ENCODE measurements at regions not wholly inside any gene's neighbourhood (a gene's known extent, or its start where the extent isn't known, plus 50 kb on each side); places are given as distances from the start of the nearest gene placed in this dataset.

DNA sequence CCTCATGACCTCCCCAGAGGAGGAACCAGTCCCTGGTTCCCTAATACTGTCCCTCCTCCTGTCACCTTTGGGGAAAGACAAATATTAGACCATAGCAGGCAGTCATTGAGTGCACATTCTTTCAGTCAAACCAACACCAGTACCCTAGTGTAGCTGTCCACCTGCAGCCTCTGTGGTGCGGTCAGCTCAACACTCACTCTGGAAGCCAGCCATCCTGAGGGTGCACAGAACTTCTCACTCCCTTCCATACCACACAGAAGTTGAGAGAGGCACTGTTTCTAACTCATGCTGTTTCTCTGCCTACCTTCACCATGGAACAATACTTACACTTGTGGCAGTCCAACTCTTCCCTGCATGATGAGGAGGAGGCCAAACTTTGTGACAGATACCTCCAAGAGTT, 175.6 kb upstream of the FOXN2 start:
- DNase-seq (ENCODE audit: low read depth in 3 of 3), result no peak

DNA sequence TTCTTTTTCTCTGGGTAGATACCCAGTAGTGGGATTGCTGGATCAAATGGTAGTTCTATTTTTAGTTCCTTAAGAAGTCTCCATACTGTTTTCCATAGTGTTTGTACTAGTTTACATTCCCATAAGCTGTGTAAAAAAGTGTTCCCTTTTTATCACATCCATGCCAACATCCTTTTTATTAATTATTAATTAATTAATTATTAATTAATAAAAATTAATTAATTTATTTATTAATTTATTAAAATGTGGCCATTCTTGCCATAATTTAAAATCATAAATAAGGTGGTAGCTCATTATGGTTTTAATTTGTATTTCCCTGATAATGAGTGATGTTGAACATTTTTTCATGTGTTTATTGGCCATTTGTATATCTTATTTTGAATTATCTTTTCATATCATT, 173.9 kb upstream of the FOXN2 start:
- no peak for DNase-seq (ENCODE audit: low read depth in 3 of 3)

DNA sequence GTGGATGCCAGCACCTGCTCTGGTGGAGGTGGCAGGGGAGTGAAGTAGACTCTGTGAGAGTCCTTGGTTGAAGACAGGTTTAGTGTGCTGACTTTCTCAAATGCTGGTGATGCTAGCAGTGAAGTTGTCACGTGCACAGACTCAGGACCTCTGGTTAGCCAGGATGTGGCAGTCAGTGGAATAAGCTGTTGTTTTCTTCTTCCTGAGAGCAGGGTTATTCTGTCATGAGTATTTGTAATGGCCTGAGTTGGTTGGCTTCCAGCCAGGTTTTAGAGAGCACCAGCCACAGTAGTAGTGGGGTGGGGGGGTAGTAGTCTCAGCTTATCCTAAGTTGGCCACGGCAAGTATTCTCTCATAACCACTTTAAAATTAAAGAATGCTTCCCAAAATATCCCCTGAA, 169.7 kb upstream of the FOXN2 start:
- DNase-seq (ENCODE audit: low read depth in 3 of 3), result no peak

DNA sequence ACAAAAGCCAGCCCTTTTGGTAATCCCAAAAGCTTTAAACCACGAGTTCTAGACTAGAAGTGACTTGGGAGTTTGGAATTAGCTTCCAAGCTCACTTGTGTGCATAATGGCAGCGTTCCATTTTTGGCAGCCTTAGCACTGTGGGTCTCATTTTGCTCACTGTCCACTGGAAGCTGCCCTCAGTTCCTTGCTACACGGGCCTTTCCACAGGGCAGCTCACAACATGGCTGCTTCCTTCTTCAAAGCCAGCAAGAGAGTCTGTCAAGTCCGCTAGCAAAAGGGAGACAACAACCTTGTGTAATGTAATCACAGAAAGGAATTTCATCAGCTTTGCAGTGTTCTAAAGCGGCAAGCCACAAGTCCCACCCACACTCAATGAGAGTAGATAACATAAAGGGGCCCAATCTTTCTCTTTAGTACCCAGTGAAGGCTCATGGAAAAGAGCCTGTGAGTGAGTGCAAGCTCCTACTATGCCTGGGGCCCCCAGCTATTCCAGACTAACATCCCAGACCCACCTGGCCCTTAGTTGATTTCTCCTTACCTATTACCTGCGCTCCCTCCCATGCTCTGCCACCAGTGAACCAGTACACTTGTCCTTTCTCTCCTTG, 168.5 kb upstream of the FOXN2 start:
- DNase-seq (ENCODE audit: low read depth in 3 of 3), result no peak

DNA sequence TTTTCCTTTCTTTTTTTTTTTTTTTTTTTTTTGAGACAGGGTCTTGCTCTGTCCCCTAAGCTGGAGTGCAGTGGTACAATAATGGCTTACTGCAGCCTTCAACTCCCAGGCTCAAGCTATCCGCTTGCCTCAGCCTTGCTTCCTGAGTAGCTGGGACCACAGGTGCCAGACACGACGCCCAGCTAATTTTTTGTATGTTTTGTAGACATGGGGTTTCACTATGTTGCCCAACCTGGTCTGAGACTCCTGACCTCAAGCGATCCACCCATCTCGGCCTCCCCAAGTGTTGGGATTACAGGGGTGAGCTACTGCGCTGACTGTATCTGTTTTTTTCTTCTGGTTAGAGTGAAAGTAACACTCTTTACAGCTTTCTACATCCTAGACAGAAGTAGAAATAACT, 167.9 kb upstream of the FOXN2 start:
- DNase-seq (ENCODE audit: low read depth in 3 of 3), result no peak

DNA sequence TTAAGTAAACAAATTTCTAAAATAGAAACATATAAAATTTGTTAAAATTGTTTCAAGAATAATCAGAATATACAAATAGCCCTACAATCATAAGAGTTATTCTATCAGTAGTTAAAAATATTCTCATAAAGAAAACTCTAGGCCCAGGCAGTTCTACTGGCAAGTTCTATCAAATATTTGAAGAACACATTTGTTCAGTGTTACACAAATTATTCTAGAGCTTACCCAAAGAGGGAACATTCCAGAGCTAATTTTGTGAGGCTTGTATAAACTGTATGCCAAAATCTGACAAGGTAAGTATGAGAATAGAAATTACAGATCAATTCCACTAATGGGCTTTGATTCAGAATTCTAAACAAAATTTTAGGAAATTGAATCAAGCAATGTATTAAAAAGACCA, 166.8 kb upstream of the FOXN2 start:
- DNase-seq (ENCODE audit: low read depth in 3 of 3), result no peak

DNA sequence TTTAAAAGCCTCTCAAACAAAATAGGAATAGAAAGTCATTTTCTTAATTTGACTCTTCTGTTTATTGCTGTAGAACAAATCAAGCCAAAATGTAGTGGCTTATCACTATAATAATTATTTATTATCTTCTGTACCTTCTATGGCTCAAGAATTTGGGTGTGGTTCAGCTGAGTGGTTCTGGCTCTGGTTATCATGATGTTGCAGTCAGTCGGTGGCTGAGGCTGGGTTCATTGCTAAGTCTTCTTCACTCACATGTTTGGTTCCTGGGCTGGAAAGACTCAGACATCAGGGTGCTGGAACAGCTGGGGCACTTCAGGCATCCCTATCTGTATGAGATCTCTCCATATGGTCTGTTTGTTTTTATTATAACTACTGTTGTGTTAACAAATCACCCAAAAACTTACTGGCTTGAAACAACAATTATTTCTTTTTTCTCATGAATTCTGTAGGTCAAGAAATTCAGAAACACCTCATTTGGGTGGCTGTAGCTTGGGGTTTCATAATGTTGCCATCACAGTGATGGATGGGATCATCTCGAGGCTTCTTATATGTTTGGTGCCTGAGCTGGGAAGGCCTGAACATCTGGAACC, 165.5 kb upstream of the FOXN2 start:
- DNase-seq (ENCODE audit: low read depth in 3 of 3), result no peak

DNA sequence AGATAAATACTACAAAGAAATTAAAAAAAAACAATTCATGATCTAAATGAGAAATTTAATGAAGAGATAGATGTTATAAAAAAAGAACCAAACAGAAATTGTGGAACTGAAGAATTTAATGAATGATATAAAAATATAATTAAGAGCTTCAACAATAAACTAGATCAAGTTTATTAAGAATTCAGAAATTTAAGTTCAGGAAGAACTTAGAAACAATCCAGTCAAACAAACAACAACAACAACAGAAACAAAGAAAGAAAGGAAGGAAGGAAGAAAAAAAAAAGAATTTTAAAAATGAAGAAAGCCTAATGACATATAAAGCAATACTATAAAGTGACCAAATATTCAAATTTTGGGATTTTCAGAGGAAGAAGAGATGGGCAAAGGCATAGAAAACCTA, 157.3 kb upstream of the FOXN2 start:
- no peak for DNase-seq (ENCODE audit: low read depth in 3 of 3)

DNA sequence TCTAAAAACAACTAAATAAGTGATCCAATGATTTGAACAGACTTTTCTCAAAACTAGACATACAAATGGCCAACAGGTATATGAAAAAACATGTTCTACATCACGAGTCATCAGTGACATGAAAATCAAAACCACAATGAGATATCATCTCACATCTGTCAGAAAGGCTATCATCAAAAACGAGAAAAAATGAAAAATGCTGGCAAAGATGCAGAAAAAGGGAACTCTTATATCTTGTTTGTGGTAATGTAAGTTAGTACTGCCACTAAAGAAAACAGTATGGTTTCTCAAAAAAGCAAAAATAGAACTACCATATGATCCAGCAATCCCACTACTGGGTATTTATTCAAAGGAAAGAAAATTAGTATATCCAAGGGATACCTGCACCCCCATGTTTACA, 152.9 kb upstream of the FOXN2 start:
- DNase-seq (ENCODE audit: low read depth in 3 of 3), result no peak

DNA sequence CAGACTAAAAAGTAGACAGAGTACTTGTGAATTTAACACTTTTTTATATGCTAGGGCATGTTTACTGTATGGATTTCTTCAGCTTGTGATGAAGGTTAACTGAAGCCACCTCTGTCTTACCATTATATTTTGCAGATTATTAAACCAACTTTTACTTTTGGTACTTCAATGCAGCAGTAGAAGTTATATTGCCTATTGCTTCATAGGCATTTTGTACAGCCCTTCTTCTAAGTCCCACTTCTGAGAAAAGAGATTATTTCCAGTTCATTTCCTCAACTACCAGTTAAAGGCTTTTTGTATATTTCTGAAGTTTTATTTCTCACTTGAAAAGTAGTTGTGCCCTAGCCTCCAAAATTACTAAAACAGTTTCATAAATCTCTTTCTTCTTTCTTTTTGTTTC, 151.7 kb upstream of the FOXN2 start:
- no peak for DNase-seq (ENCODE audit: low read depth in 3 of 3)

DNA sequence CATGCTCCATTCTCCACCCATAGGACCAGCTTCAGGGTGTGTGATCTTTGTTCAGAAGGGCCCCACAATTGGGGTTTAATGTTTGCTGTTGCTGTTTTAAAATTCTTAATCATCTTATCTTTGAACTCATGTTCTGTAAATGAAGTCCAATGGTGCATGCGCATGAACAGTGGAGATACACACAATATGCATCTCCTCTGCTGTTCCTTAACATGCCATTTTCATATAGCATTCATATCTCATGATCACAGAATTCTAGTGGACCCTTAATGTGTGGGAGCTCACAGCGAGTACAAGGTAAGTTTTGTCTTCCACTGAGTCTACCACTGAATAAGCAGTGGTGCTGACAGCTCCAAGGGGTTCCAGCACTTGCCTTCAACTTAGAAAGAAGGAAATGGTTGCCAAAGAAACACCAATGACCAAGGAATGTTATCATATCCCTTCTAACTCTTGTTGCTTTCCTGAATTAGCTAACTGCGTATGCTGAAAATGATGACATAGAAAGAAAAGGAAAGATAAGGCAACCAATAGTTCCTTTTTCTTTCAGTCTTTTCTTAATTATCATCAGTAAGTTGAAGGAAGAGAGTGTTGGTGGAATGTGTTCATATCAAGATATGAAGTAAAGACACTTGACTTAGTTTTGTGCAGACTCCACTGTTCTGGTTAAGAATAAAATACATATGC, 149.3 kb upstream of the FOXN2 start:
- DNase-seq (ENCODE audit: low read depth in 3 of 3), result no peak

DNA sequence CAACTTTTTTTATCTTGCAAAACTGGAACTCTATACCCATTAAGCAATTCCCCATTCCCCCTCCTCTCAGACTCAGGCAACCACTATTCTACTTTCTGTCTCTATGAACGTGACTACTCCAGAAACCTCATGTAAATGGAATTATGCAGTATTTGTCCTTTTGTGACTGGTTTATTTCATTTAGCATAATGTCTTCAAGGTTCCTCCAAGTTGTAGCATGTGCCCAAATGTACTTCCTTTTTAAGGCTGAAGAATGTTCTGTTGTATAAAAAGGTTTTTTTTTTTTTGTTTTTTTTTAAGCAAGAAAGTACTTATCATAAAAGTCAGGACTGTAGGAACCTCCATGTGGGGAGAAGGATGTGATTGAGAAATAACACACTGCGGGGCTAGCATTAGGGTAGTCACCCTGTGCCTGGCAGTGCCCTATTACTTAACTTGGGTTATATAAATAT, 145.3 kb upstream of the FOXN2 start:
- no peak for DNase-seq (ENCODE audit: low read depth in 3 of 3)

DNA sequence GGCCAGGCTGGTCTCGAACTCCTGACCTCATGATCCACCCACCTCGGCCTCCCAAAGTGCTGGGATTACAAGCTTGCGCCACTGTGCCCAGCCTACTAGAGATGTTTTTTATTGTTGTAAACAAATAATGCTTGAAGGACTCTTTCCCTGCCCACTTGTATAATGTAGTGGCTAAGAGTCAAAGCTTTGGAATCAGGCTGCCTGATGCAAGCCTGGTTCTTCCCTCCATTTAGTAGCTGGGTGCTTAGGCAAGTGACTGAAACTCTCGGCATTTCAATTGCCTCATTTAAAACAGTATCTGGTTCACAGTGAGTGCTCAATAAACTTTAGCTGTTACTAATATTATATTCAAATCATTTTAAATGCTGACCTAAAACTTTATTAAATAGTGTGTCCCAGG, 144.2 kb upstream of the FOXN2 start:
- no peak for DNase-seq (ENCODE audit: low read depth in 3 of 3)

DNA sequence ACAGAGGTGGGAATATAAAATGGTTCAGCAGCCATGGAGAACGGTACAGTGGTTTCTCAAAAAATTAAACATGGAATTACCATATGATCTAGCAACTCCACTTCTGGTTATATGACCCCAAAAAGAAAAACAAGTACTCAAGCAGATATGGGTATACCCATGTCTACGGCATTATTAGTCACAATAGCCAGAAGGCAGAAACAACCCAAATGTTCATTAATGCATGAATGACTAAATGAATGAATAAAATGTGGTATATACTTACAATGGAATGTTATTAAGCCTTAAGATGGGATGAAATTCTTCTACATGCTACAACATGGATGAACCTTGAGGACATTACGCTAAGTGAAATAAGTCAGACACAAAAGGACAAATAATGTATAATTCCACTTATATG, 141.3 kb upstream of the FOXN2 start:
- no peak for DNase-seq (ENCODE audit: low read depth in 3 of 3)

DNA sequence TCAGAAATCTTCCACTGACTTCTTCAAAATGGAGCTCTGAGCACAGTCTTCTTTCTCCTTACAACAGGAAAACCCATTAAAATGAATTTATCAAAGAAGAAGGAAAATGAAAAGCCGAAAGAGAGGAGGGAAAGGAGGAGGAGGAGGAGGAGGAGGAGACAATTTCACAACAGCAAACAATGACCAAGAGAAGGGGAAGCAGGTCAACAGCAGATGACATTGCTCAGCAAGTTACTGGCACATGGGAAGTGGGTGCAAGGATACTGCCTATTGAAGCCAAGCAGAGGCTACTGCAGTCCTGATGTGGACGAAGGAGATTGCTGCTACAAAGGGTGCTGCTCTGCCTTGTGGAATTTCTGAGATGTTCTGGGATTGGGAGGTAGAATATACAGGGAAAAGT, 140.0 kb upstream of the FOXN2 start:
- DNase-seq (ENCODE audit: low read depth in 3 of 3), result no peak

DNA sequence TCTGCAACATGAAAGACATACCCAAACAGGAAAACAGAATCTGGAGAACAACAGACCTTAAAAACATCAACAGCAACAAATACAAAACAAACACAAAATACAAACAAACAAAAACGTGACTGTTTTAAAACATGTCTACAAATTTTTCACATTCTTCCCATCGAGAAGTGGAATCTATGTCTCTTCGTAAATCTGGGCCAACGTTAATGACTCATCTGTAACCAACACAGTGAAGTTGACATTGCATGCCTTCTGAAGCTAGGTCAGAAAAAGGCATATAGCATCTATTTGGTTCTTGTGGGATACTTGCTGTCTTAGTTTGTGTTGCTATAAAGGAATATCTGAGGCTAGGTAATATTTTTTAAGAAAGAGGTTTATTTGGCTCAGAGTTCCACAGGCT, 139.2 kb upstream of the FOXN2 start:
- DNase-seq (ENCODE audit: low read depth in 3 of 3), result no peak

DNA sequence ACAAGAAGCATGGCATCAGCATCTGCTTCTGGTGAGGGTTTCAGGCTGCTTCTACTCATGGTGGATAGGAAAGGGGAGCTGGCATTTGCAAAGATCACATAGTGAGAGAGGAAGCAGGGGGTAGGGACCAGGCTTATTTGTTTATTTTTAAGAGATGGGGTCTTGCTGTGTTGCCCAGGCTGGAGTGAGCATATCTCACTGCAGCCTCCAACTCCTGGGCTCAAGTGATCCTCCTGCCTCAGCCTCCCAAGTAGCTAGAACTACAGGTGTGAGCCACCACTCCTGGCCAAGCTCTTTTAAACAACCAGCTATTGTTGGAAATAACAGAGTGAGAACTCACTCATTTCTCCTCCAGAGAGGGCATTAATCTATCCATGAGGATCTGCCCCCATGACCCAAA, 138.8 kb upstream of the FOXN2 start:
- no peak for DNase-seq (ENCODE audit: low read depth in 3 of 3)

DNA sequence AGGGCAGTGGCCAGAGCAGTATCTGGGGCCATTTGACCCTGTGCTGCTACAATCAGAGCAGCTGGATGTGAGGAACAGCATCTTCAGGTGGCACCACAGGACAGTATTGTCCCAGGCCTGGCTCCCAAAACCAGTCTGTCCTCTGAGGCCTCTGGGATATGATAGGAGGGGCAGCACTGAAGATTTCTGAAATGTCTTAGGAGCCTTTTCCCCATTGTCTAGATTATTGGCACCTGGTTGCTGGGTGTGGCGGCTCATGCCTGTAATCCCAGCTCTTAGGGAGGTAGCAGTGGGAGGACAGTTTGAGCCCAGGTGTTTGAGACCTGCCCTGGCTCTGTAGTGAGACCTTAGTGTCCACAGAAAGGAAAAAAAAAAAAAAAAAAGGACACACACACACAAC, 137.6 kb upstream of the FOXN2 start:
- DNase-seq (ENCODE audit: low read depth in 3 of 3), result no peak

DNA sequence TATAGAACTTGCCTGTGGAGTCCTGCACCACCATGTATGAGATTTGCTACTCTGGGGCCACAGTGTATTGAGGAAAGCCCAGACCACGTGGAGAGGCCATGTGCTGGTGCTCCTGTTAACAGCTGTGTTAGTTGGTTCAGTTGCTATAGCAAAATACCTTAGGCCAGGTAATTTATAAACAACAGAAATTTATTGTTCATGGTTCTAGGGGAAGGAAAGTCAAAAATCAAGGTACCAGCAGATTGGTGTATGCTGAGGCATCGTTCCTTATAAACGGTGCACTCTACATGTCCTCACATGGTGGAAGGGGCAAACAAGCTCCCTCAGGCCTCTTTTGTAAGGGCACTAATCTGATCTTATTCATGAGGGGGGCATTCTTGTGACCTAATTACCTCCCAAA, 135.9 kb upstream of the FOXN2 start:
- DNase-seq (ENCODE audit: low read depth in 3 of 3), result no peak

DNA sequence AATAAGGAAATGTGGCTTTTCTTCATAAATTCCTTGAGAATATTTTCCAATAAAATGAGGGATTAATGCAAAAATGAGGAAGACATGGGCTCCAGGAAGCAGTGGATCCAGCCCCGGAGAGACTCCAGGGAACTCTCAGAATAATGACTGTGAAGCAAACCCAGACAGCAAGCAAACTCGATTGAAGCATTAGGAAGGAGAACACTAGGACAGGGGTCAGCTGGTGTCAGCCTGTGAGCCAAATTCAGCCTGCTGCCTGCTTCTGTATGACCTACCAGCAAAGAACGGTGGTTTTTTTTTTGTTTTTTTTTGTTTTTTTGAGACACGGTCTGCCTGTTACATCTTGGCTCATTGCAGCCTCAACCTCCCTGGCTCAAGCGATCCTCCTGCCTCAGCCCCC, 133.9 kb upstream of the FOXN2 start:
- no peak for DNase-seq (ENCODE audit: low read depth in 3 of 3)

DNA sequence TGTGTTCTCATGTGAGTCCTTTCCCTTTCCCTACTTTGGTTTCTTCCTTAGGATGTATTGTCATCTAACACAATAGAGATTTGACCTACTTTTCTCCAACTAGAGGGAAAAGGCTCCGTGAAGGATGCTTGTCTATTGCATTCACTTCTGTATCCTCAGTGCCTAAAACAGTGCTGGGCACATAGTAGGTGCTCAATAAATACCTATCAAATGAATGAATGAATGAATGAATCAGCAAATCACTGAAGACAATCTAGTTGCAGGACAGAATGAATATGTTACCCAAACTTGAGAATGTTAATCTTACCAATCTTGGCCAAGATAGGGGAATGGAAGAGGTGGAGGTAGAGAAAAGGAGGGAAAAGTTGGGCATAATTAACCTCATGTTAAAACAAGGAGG, 131.2 kb upstream of the FOXN2 start:
- no peak for DNase-seq (ENCODE audit: low read depth in 3 of 3)

DNA sequence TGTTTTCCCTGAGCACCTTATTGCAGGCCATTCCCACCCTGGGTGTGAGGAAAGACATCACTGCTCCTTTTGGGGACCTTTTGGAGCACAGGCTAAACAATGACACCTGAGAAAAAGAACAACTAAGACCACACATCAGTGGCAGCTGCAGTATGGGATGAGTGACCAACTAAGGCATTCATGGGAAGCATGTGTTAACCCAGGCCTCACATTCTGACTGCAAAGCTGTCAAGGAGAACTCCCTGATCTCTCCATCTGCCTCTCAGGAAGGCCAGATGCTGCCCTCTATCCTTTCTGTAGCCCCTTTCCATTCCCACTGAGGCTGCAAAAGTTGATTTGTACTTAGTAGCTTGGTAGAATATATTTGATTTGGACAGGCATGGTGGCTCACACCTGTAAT, 130.5 kb upstream of the FOXN2 start:
- no peak for DNase-seq (ENCODE audit: low read depth in 3 of 3)

DNA sequence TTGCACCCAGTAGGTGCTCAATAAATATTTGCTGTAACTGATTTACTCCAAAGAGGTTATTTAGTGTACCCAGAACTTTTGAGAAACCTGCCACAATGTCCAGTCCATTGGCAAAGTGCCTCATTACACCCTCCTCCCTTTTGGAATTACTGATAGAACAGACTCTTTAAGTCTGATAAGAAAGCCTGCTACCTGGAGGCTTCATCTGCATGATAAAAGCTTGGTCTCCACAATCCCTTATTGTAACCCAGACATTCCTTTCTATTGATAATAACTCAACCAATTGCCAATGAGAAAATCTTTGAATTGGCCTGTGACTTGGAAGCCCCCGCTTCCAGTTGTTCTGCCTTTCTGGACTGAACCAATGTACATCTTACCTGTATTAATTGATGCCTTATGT, 127.0 kb upstream of the FOXN2 start:
- DNase-seq (ENCODE audit: low read depth in 3 of 3), result no peak

All from stimulated activated CD4-positive, alpha-beta T cell treated with anti-CD3 and anti-CD28 coated beads, TNF-alpha, amount 100 ng/mL, for 24 hours (primary cell).